DMS153 (cell line): ENCODE measurements at regions not wholly inside any gene's neighbourhood (a gene's known extent, or its start where the extent isn't known, plus 50 kb on each side); places are given as distances from the start of the nearest gene placed in this dataset.
"Not testable (repeated sequence)": the region's sequence is repeated elsewhere in the genome, so short reads cannot be mapped to it uniquely, and the experiment has no call there.

Experiments
- DNase-seq: peaks from one replicate; lab custom pipeline; 2025; lab: John Stamatoyannopoulos, UW

GRCh38 chr2:166831930-166832329 is 56.4 kb upstream of the XIRP2 start:
- DNase-seq, result no peak

DNA sequence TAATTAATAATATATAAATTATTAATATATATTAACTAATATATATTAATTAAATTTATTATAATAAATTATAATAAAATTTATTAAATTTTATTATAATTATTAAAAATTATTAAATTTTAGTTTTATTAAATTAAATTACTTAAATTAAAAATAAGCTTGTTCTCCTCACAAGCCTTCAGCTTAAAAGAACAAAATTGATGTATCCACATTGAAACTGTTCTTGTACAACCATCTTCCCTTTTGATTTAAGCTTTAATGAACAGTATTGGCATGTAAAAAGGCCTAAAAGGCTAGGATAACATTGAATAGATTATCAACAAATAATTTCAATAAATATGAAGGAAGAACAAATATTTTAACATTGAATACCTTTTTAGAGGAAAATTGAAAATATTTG is 62.4 kb upstream of the XIRP2 start:
- DNase-seq, result no peak

- DNase-seq, result no peak
Measured at GRCh38 chr2:166814335-166814734, 73.9 kb upstream of the XIRP2 start.

DNA sequence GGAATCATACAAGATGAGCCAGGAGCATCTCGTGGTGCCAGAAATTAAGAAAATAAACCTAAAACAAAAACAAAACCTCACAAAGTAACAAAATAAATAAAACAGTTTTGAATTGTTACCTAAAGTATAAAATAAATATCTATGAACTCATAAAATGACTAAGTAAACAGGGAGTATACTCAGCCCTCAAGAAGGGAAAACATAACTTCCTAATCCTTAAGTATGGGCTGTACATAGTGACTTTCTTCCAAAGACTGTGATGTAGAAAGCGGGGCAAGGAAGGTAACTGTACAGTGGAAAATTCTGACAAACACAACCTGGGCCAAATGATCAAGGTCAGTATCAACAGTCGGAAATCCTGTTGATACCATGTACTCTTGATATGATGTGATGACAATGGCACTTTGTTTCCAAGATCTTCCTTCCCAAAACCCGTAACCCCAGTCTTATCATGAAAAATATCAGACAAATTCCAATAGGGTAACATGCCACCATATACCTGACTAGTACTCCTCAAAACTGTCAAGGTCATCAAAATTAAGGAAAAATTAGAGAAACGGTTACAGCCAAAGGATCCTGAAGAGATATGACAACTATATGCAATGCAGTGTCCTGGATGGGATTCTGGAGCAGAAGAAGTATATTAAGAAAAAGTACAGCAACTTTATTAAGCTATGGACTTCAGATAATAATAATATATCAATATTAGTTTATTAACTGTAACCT is 76.0 kb upstream of the XIRP2 start:
- no peak for DNase-seq

- no peak for DNase-seq
Measured at GRCh38 chr2:166805753-166806152, 82.5 kb upstream of the XIRP2 start.

DNA sequence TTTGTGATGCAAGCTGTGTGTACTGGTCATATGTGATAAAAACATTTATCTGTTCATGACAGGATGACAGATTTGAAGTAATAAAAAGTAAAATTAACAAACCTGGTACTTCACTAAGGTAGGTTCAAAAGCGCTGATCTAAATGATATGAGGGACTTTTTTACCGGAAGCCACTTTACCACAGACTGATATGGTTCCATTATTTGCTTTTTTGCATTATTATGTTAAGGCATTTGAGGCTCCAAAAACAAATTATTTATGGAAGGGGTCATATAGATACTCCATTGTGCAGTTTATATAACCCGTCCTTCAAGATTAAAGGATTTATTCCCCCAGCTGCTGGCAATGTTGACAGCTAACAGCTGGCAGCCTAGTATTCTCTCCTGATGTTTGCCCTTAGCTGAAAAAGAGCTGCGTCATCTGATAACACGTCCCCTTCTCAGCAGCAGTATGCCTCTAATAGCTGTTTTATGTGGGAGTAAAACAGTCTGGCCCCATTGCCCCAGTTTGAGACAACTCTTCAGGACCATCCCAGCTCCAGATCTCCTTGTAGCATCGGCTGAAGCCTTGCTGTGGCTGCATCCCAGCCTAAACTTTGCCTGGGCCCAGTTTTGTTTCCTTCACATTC is 84.8 kb upstream of the XIRP2 start:
- DNase-seq, result peak; percentile 43

GRCh38 chr2:166802475-166802874 is 85.8 kb upstream of the XIRP2 start:
- no peak for DNase-seq

DNA sequence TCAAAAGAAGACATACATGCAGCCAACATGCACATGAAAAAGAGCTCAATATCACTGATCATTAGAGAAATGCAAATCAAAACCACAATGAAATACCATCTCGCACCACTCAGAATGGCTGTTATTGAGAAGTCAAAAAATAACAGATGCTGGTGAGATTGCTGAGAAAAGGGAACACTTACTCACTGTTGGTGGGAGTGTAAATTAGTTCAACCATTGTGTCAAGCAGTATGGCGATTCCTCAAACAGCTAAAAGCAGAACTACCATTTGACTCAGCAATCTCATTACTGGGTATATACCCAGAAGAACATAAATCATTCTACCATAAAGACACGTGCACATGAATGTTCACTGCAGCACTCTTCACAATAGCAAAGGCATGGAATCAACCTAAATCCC is 95.5 kb upstream of the XIRP2 start:
- no peak for DNase-seq

- DNase-seq, result no peak
Measured at GRCh38 chr2:166786707-166787106, 101.6 kb upstream of the XIRP2 start.

DNA sequence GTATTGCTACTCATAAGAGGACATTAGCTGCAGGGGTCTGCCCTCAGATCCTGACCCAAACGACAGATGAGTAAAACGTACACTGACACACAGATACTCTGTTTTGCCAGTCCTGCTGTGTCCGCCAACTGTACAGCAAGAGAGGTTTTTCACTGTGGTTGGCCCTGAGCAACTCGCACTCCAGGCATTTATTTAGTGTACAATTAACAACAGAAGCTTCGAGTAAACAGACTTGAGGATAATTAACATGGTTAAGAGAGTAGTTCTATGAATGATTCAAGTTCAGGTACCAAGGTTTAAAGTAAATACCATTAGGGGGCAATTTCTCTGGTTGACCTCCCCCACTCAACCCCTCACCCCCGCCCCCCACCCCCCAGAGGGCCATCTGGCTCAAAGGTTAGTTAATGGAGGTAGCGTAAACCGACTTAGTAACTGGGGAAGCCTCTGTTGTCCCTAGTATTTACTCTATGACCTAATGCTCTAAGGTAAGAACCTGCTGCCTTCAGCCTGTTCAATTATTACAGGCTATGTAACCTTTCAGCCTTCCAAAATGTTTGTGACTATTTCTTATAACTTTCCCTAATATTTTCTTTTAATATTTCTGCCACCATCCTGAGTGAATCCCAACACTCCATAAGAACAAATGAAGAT is 103.9 kb upstream of the XIRP2 start:
- DNase-seq, result peak; percentile 97

DNA sequence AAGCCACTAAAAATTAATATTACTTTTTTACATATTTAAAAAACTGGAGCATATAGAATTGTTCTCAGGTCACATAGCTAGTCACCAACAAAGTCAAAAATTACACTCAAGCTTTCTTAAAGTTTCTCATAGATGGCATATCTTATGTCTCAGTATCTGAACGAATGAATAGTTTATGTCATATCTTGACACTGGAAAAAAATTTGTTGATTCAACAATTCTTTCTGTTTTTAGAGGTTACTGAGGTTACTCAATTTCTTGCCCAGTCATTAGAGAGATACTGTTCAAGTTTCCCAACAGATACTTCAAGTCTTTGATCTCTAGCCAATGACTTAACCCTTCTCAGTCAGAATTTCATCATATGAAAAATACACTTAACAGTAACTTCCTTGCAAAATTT is 113.1 kb upstream of the XIRP2 start:
- no peak for DNase-seq

GRCh38 chr2:166773308-166773949 is 114.9 kb upstream of the XIRP2 start:
- DNase-seq, result no peak

DNA sequence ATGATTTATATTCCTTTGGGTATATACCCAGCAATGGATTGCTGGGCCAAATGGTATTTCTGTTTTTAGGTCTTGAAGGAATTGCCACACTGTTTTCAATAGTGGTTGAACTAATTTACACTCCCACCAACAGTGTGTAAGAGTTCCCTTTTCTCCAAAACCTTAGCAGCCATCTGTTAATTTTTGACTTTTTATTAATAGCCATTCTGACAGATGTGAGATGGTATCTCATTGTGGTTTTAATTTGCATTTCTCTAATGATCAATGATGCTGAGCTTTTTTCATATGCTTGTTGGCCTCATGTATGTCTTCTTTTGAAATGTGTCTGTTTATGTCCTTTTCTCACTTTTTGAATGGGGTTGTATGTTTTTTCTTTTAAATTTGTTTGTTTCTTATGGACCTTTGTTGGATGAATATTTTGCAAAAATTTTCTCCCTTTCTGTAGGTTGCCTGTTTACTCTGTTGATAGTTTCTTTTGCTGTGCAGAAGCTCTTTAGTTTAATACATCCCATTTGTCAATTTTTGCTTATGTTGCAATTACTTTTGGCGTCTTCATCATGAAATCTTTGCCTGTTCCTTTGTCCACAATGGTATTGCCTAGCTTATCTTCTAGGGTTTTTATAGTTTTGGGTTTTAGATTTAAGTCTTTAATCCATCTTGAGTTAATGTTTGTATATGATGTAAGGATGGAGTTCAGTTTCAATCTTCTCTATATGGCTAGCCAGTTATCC is 119.7 kb upstream of the XIRP2 start:
- DNase-seq, result no peak

GRCh38 chr2:166766769-166767322 is 121.4 kb upstream of the XIRP2 start:
- not testable (repeated sequence) for DNase-seq

DNA sequence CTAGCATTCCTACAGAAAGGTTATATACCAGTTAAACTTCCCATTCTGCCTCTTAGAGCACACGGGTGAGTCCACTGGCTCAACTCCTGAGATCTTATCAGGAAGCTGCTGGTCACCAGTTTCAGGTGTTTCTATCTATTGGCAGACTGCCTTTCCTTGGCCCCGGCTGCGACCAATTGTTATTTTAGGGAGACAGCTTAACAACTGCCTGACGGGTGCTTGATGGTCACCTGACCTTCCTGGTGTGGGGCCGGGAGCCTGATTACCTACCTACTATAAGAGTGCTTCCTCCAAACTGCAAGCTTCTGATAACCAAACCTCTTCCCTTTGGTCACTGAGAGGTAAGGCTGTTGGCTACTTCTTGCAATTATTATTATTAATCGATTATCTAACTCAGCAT is 122.1 kb upstream of the XIRP2 start:
- no peak for DNase-seq

DNA sequence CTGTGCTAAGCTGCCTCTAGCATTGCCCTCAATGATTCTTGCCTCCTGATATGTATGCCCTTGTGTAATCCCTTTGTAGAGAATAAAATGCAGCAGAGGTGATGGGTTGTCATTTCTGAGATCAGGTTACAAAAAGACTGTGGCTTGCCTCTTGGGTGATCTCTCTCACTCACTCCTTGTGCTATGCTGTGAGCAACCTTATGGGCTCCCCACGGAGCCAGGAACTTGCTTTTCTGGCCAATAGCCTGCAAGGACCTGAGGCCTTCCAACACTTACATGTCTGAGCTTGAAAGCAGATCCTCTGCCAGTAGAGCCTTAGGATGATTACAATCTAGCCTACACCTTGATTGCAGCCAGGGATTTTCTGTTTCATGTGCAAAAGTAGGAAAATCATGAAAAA is 123.1 kb upstream of the XIRP2 start:
- DNase-seq, result no peak

GRCh38 chr2:166764702-166765101 is 123.6 kb upstream of the XIRP2 start:
- no peak for DNase-seq

- DNase-seq, result no peak
Measured at GRCh38 chr2:166764216-166764615, 124.1 kb upstream of the XIRP2 start.

DNA sequence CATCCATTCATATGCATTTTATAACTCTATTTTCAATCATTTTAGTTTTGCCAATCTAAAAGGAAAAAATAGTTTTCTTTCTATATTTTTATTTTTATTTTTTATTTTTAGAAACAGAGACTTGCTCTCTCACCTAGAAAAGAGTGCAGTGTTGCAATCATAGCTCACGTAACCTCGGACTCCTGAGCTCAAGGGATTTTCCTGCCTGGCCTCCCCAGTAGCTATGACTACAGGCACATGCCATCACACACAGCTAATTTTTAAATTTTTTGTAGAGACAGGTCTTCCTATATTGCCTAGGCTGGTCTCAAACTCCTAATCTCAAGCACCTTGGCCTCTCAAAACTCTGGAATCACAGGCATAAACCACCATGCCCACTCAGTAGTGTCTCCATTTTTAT is 125.5 kb upstream of the XIRP2 start:
- DNase-seq, result no peak

GRCh38 chr2:166758956-166759355 is 129.3 kb upstream of the XIRP2 start:
- no peak for DNase-seq

DNA sequence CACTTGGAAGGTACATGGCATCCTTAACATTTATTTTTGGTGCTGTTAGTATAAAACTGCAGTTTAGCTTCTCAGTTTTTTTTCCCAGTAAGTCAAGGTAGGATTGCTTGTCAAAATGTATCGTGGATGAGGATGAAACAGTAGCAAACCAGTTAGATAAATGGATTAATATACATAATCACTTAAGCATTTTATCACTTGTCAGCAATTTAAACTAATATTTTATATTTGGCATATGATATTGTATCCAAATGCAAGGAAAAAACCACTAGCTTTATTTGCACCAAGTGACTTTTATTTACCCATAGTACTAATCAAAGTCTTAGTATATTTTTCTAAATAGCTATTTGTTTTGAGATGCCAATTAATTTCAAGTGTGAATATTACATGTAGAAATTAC is 137.7 kb upstream of the XIRP2 start:
- no peak for DNase-seq

DNA sequence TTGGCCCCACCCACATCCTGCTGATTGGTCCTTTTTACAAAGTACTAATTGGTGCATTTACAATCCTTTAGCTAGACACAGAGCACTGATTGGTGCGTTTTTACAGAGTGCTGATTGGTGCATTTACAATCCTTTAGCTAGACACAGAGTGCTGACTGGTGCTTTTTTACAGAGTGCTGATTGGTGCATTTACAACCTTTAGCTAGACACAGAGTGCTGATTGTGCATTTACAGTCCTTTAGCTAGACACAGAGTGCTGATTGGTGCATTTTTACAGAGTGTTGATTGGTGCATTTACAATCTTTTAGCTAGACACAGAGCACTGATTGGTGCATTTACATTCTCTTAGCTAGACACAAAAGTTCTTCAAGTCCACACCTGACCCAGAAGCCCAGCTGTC is 144.2 kb upstream of the XIRP2 start:
- DNase-seq, result not testable (repeated sequence)
